HCT116 (cell line): ENCODE measurements at regions not wholly inside any gene's neighbourhood (a gene's known extent, or its start where the extent isn't known, plus 50 kb on each side); places are given as distances from the start of the nearest gene placed in this dataset.

ENCODE experiments used
- FOSL1 ChIP-seq: IDR thresholded peaks from 2 replicates; pipeline ENCODE4 v1.6.1; 2012; ENCODE audit warnings: low read depth
- TF ChIP-seq, protein P1 (sequence below), 3 experiments: fragments of 200-600 bp in 1 of 3; sonication (generic) in 1 of 3; IDR thresholded peaks in 2 of 3; conservative IDR thresholded peaks in 1 of 3; 2 replicates each; pipeline ENCODE4 v1.5.1; 2012 to 2017; ENCODE audit warnings: low read depth in 2 of 3, low read length in 2 of 3, antibody characterized with exemption in 1 of 3, borderline replicate concordance in 1 of 3, control low read depth in 1 of 3, mild to moderate bottlenecking in 1 of 3, mixed read lengths in 1 of 3, mixed run types in 1 of 3, moderate library complexity in 1 of 3; ENCODE audit not compliant: insufficient read depth in 1 of 3

DNA sequence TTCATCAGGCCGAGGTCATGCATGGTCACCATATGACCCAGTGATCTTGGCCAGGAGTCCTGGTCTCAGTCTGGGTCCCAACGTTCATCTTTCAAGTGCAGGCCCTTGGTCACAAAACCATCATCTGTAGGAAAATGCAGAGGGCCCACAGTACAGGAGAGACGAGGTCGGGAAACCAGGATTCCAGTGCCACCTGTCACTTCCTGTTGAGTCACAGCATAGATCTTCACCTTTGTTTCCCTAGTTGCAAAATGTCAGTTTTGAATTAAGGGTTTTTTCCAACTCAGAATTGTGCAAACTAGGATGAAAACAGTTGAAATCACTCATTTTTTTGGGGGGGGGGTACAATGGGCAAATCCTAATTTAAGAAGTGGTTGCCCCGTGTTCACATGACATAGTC lies 162.2 kb downstream of the INSIG2 start:
- peak; percentile 86 for TF ChIP-seq FOSL1
- TF ChIP-seq, protein P1, sequence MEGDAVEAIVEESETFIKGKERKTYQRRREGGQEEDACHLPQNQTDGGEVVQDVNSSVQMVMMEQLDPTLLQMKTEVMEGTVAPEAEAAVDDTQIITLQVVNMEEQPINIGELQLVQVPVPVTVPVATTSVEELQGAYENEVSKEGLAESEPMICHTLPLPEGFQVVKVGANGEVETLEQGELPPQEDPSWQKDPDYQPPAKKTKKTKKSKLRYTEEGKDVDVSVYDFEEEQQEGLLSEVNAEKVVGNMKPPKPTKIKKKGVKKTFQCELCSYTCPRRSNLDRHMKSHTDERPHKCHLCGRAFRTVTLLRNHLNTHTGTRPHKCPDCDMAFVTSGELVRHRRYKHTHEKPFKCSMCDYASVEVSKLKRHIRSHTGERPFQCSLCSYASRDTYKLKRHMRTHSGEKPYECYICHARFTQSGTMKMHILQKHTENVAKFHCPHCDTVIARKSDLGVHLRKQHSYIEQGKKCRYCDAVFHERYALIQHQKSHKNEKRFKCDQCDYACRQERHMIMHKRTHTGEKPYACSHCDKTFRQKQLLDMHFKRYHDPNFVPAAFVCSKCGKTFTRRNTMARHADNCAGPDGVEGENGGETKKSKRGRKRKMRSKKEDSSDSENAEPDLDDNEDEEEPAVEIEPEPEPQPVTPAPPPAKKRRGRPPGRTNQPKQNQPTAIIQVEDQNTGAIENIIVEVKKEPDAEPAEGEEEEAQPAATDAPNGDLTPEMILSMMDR (IDR thresholded peaks at IDR 0.05 in 2 of 3, conservative IDR thresholded peaks at IDR 0.05 in 1 of 3; ENCODE audit: borderline replicate concordance in 1 of 3, insufficient read depth in 1 of 3, low read depth in 2 of 3, low read length in 2 of 3) = no peak
